Neural cell (in vitro differentiated cells): ENCODE measurements at regions not wholly inside any gene's neighbourhood (a gene's known extent, or its start where the extent isn't known, plus 50 kb on each side); places are given as distances from the start of the nearest gene placed in this dataset.

ENCODE experiments used
- H2AFZ ChIP-seq: fragments of 200-600, 300-800 bp; sonication (generic), shearing (Covaris generic); 2 replicates; pipeline ENCODE4 v1.6.0; 2014; ENCODE audit warnings: low read depth, mild to moderate bottlenecking, antibody characterized with exemption, low read length, moderate library complexity
- H3F3A ChIP-seq: fragments of 200-600 bp; shearing (Covaris generic); 2 replicates; pipeline ENCODE4 v1.6.1; 2016; ENCODE audit warnings: mild to moderate bottlenecking, moderate library complexity, mixed read lengths, antibody characterized with exemption, low read length; ENCODE audit not compliant: insufficient read depth, poor library complexity, severe bottlenecking
- H3K27ac ChIP-seq: fragments of 200-600, 300-800 bp; sonication (generic), shearing (Covaris generic); 2 replicates; pipeline ENCODE4 v1.5.1; 2014; ENCODE audit warnings: mild to moderate bottlenecking, low read length, moderate library complexity
- H3K27me3 ChIP-seq: fragments of 300-800, 200-600 bp; sonication (generic), shearing (Covaris generic); 2 replicates; pipeline ENCODE4 v1.6.0; 2014; ENCODE audit warnings: mild to moderate bottlenecking, low read depth, low read length, moderate library complexity; ENCODE audit not compliant: insufficient read depth
- H3K36me3 ChIP-seq: fragments of 300-800, 200-600 bp; sonication (generic), shearing (Covaris generic); 2 replicates; pipeline ENCODE4 v1.5.1; 2014; ENCODE audit warnings: mild to moderate bottlenecking, antibody characterized with exemption, low read length, moderate library complexity; ENCODE audit not compliant: insufficient read depth
- H3K4me2 ChIP-seq: fragments of 300-800, 200-600 bp; sonication (generic), shearing (Covaris generic); 2 replicates; pipeline ENCODE4 v1.6.0; 2014; ENCODE audit warnings: mild to moderate bottlenecking, low read length
- H3K4me3 ChIP-seq: fragments of 300-800, 200-600 bp; sonication (generic), shearing (Covaris generic); 2 replicates; pipeline ENCODE4 v1.5.1; 2014; ENCODE audit warnings: mild to moderate bottlenecking, low read length, moderate library complexity
- H3K79me2 ChIP-seq: fragments of 200-600 bp; shearing (Covaris generic); replicated peaks from 2 replicates; pipeline ENCODE4 v1.6.0; 2014; ENCODE audit warnings: mild to moderate bottlenecking, low read length, moderate library complexity; ENCODE audit not compliant: insufficient read depth
- H3K9ac ChIP-seq: fragments of 300-800, 200-600 bp; sonication (generic), shearing (Covaris generic); 2 replicates; pipeline ENCODE4 v1.6.1; 2016; ENCODE audit warnings: mild to moderate bottlenecking, low read length, mixed read lengths
- H3K9me2 ChIP-seq: fragments of 200-600 bp; shearing (Covaris generic); 2 replicates; pipeline ENCODE4 v1.6.1; 2016; ENCODE audit warnings: mild to moderate bottlenecking, low read length, mixed read lengths; ENCODE audit not compliant: insufficient read depth
- H3K9me3 ChIP-seq: fragments of 200-600, 300-800 bp; sonication (generic), shearing (Covaris generic); 2 replicates; pipeline ENCODE4 v1.6.1; 2016; ENCODE audit warnings: mild to moderate bottlenecking, mixed run types, low read length, moderate library complexity, mixed read lengths
- H4K20me1 ChIP-seq: fragments of 200-600 bp; shearing (Covaris generic); 2 replicates; pipeline ENCODE4 v1.6.1; 2016; ENCODE audit warnings: mild to moderate bottlenecking, mixed run types; ENCODE audit not compliant: insufficient read depth
- CTCF ChIP-seq: fragments of 450-650 bp; IDR thresholded peaks from 2 replicates; pipeline ENCODE4 v1.5.1; 2014; ENCODE audit warnings: antibody characterized with exemption, mild to moderate bottlenecking, moderate library complexity; ENCODE audit not compliant: poor library complexity, severe bottlenecking
- EP300 ChIP-seq: fragments of 450-650 bp; conservative IDR thresholded peaks from 2 replicates; pipeline ENCODE4 v1.6.1; 2014; ENCODE audit warnings: antibody characterized with exemption, mild to moderate bottlenecking, moderate library complexity; ENCODE audit not compliant: poor library complexity, severe bottlenecking
- EZH2 ChIP-seq: fragments of 200-600, 300-800 bp; shearing (Covaris generic), sonication (generic); IDR thresholded peaks from 2 replicates; pipeline ENCODE4 v1.6.1; 2014; ENCODE audit warnings: antibody characterized with exemption, low read length, borderline replicate concordance, mild to moderate bottlenecking; ENCODE audit not compliant: insufficient read depth, poor library complexity, severe bottlenecking
- MXI1 ChIP-seq: fragments of 450-650 bp; conservative IDR thresholded peaks from 2 replicates; pipeline ENCODE4 v1.6.1; 2014; ENCODE audit warnings: antibody characterized with exemption, mild to moderate bottlenecking; ENCODE audit not compliant: poor library complexity, severe bottlenecking
- POLR2AphosphoS5 ChIP-seq: IDR thresholded peaks from 2 replicates; pipeline ENCODE4 v1.6.1; 2012
- RAD21 ChIP-seq: fragments of 450-650 bp; conservative IDR thresholded peaks from 2 replicates; pipeline ENCODE4 v1.6.1; 2014; ENCODE audit warnings: antibody characterized with exemption, mild to moderate bottlenecking, moderate library complexity
- REST ChIP-seq: IDR thresholded peaks from 2 replicates; pipeline ENCODE4 v1.6.1; 2012; ENCODE audit warnings: borderline replicate concordance
- SMC3 ChIP-seq: fragments of 450-650 bp; conservative IDR thresholded peaks from 2 replicates; pipeline ENCODE4 v1.6.1; 2014; ENCODE audit warnings: antibody characterized with exemption, mild to moderate bottlenecking, moderate library complexity; ENCODE audit not compliant: poor library complexity
- TAF1 ChIP-seq: IDR thresholded peaks from 2 replicates; pipeline ENCODE4 v1.6.1; 2012; ENCODE audit warnings: low read depth

GRCh38 chr5:30042677-30043076, 1150.8 kb upstream of the CDH6 start (continued):
- TF ChIP-seq CTCF = no peak

- H3F3A ChIP-seq = no peaks in the 10 kb centered on the region
- H3K4me3 ChIP-seq = no peak overlapping the region
- H2AFZ ChIP-seq = no peak overlapping the region
- no peak overlapping the region for H3K27ac ChIP-seq
- TF ChIP-seq REST (no peak), POLR2AphosphoS5 (no peak)
- no peaks in the 10 kb centered on the region for H3K36me3 ChIP-seq
- no peak overlapping the region for H3K9ac ChIP-seq
- no peaks in the 10 kb centered on the region for H3K9me2 ChIP-seq
- no peaks in the 10 kb centered on the region for H4K20me1 ChIP-seq
- no peaks in the 10 kb centered on the region for H3K79me2 ChIP-seq
- H3K4me2 ChIP-seq = no peak overlapping the region
- no peaks in the 10 kb centered on the region for H3K27me3 ChIP-seq
- H3K9me3 ChIP-seq = no peaks in the 10 kb centered on the region
Observed at GRCh38 chr5:30041831-30042385, 1151.6 kb upstream of the CDH6 start.

- TF ChIP-seq POLR2AphosphoS5 = no peak
- TF ChIP-seq RAD21 = no peak
- no peak for TF ChIP-seq REST
- TF ChIP-seq EZH2 = no peak
- no peak for TF ChIP-seq TAF1
- no peak for TF ChIP-seq MXI1
- no peak for TF ChIP-seq SMC3
- TF ChIP-seq EP300 = no peak
- no peak for TF ChIP-seq CTCF
- no peaks in the 10 kb centered on the region for H3K9me3 ChIP-seq
- no peaks in the 10 kb centered on the region for H3F3A ChIP-seq
- no peaks in the 10 kb centered on the region for H4K20me1 ChIP-seq
- no peak overlapping the region for H3K4me3 ChIP-seq
- H2AFZ ChIP-seq = no peak overlapping the region
- no peaks in the 10 kb centered on the region for H3K9me2 ChIP-seq
- no peak overlapping the region for H3K9ac ChIP-seq
- H3K79me2 ChIP-seq = no peaks in the 10 kb centered on the region
- H3K27me3 ChIP-seq = no peaks in the 10 kb centered on the region
- H3K27ac ChIP-seq = no peak overlapping the region
- H3K4me2 ChIP-seq = no peak overlapping the region
- H3K36me3 ChIP-seq = no peaks in the 10 kb centered on the region
Observed at GRCh38 chr5:30041291-30041690, 1152.2 kb upstream of the CDH6 start.
